ENCODE measurements at regions not wholly inside any gene's neighbourhood (a gene's known extent, or its start where the extent isn't known, plus 50 kb on each side); places are given as distances from the start of the nearest gene placed in this dataset.

DNA sequence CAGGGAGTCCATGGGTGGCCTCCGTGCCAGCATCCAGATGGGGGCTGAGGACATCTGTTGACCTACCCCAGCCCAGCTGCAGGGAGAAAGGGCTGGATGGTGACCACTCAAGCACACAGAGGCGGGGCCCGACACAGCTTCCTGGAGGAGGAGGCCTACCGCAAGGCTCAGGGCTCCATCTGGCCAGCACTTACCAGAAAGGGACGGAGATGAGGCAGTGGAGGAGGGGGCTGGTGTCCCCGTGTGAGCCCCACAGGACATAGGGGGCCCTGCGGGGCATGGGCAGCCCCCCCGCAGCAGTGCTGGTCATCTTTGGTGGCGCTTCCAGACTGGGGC is 147.5 kb upstream of the CIBAR2 start:
- ATAC-seq (no peak), DNase-seq (no peak)
- intact Hi-C loops (cut with micrococcal nuclease): no loop called here

GRCh38 chr16:85261204-85261603 is 148.9 kb upstream of the CIBAR2 start:
- ATAC-seq (no peak), DNase-seq (no peak)
- intact Hi-C loops (cut with micrococcal nuclease): no loop called here

DNA sequence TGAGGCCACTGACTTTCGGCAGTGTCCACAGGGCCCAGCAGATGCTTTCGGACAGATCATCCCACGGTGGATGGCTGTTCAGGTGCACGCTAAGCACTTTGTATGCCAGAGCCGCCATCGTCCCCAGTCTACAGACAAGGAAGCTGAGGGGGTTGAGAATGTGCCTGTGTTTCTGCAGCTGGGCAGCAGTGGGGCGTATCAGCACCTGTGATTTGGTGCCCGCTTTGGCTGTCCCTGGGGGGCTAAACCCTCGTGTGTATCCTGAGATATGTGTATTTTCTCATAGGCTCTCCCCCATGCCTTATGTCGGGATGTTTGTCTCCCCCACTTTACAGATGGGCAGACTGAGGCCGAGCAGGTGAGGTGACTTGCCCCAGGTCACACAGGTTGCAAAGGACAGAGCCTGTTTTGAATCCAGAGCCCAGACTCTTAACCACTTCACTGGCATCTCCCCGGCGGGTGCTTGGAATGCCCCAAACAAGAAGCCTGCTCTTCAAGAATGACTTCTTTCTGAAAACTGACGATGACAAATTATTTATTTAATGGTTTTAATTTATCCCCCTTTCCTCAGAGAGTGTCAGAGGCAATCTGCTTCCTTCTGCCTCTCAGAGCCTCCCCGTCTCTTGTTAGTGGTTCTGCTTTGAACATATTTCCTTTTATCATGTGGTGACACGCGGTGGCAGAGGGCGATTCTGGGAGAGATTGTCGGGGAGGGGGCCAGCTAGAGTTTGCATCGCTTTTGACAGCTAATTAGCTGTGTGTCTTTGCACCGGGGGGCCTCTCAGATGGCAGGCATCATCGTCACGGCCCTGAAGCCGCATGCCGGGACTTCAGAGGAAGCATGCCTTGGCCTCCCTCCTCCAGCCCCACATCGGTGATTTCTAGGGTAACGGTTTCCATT is 149.6 kb upstream of the CIBAR2 start:
- DNase-seq: no peak
- intact Hi-C loops (cut with micrococcal nuclease): no loop called here
- ATAC-seq: no peak

GRCh38 chr16:85262558-85263238 is 150.4 kb upstream of the CIBAR2 start:
- no peak for ATAC-seq
- no peak for DNase-seq
- intact Hi-C loops (cut with micrococcal nuclease): no loop called here

- intact Hi-C loops (cut with micrococcal nuclease): no loop called here
- ATAC-seq (no peak), DNase-seq (no peak)
These were observed 150.9 kb upstream of the CIBAR2 start for GRCh38 chr16:85263239-85263585.

DNA sequence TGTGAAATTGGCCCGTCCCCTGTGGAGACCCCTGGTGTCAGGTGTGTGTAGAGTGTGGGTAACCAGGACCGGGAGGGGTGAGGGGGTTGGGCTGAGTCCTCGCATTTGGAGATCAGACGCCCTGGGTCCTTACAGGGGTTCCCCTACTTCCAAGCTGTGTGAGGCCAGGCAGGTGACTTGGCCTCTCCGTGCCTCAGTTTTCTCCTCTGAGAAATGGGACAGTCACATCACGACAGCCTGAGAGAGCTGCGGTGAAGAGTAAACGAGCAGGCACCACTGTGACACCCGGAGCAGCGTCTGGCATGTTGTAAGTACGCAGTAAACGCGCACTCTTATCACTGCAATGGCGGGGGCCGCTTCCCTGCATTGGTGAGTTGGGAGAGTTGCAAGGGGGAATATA is 152.5 kb upstream of the CIBAR2 start:
- DNase-seq: no peak
- ATAC-seq: no peak
- intact Hi-C loops (cut with micrococcal nuclease): no loop called here

- DNase-seq: no peak
- intact Hi-C loops (cut with micrococcal nuclease): no loop called here
- ATAC-seq: no peak
These were observed 153.0 kb upstream of the CIBAR2 start for GRCh38 chr16:85265161-85265784.

DNA sequence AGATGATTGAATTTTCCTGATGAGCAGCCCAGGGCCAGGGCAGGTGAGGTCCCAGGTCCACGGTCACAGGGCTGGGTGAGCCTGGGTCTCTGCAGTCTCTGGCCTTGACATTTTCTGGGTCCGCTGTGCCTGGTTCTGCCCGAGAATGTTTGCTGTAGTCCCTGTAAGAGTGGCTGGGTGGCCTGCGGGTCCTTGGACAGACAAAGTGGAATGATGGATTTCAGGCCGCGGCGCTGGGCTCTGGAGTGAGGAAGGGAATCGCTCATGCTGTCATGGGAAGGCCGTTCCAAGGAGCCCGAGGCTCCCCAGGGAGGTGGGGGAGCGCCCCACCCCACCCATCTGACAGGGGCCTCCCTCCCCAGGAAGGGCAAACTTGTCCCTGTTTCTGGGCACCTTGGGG is 153.5 kb upstream of the CIBAR2 start:
- intact Hi-C loops (cut with micrococcal nuclease): no loop called here
- ATAC-seq (no peak), DNase-seq (no peak)

- ATAC-seq (no peak), DNase-seq (no peak)
- intact Hi-C loops (cut with micrococcal nuclease): no loop called here
These were observed 154.6 kb upstream of the CIBAR2 start for GRCh38 chr16:85266857-85267256.

- no peak for ATAC-seq
- intact Hi-C loops (cut with micrococcal nuclease): no loop called here
- no peak for DNase-seq
These were observed 155.2 kb upstream of the CIBAR2 start for GRCh38 chr16:85267414-85267945.

GRCh38 chr16:85269165-85269564 is 156.9 kb upstream of the CIBAR2 start:
- no peak for DNase-seq
- intact Hi-C loops (cut with micrococcal nuclease): no loop called here
- no peak for ATAC-seq

DNA sequence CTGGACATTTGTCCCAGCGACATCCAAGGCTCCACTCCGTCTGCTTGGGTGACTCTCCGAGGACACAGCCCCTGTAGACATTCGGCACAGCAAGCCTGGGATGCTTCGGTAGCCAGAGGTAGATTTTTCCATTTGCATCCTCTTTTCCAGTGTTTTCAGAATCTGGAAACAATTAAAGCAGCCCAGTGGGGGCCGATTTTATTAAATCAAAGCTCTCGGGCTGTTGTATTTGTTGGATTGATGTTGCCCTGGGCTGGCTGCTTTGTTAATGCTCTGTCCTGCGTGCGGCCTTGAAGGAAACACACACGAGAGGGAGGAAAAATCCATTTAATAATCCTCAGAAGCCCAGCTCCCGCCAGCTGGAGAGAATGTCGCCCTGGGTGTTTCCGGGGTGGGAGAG is 158.1 kb upstream of the CIBAR2 start:
- ATAC-seq (no peak), DNase-seq (no peak)
- intact Hi-C loops (cut with micrococcal nuclease): no loop called here

- intact Hi-C loops (cut with micrococcal nuclease): no loop called here
- DNase-seq: no peak
- ATAC-seq: no peak
These were observed 158.9 kb upstream of the CIBAR2 start for GRCh38 chr16:85271198-85271597.

DNA sequence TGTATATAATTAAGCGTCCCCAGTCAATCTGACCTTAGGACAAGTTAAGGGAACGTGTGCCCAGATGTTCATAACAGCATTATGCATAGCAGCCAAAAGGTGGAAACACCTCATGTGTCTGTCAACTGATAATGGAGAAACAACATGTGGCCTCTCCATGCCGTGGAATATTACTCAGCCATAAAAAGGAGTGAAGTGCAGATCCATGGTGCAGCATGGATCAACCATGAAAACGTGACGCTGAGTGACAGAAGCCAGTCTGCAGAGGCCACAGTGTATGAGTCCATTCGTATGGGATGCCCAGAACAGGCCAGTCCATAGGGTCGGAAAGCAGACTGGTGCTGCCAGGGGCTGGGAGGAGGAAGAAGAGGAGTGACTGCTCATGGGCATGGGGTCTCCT is 161.0 kb upstream of the CIBAR2 start:
- no peak for DNase-seq
- no peak for ATAC-seq
- intact Hi-C loops (cut with micrococcal nuclease): no loop called here

DNA sequence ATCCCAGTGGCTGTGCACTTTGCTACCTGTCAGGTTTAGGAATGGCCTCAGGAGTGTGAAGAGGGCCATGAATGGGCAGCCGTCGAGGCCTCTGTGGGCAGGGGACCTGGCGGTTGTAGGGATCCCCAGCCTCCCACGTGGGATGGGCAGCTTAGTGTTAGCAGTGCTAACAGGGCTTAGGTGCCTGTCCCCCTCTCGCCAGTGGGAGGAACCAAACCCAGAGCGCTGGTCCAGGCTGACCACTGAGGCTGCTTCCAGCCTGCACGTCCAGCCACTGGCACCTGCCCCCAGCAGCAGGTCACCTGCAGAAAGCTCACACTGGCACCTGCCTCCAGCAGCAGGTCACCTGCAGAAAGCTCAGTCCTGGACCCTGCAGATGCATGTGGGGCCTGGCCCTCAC is 162.2 kb upstream of the CIBAR2 start:
- DNase-seq: no peak
- ATAC-seq: no peak
- intact Hi-C loops (cut with micrococcal nuclease): no loop called here

DNA sequence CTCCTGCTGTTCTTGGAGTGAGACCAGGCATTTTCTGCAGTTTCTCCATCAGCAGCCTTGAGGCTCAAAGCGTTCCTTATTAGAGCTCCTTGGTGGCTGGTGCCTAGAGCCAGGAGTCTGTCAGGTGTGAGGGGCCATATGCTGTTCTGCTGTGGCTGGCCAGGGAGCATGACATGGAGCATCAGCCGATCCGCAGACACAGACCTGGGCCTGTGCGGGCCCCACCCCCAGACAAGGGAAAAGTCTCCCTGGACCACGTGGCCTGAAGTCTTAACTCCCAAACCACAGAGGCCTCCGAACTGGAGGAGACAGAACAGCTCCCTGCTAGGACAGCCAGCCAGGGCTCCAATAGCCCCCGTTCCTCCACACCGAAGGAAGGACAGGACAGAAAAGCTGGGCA is 162.7 kb upstream of the CIBAR2 start:
- DNase-seq (no peak), ATAC-seq (no peak)
- intact Hi-C loops (cut with micrococcal nuclease): no loop called here

GRCh38 chr16:85275533-85276249 is 163.4 kb upstream of the CIBAR2 start:
- ATAC-seq (peak; percentile 77), DNase-seq (peak; percentile 83)
- intact Hi-C loops (cut with micrococcal nuclease): no loop called here

DNA sequence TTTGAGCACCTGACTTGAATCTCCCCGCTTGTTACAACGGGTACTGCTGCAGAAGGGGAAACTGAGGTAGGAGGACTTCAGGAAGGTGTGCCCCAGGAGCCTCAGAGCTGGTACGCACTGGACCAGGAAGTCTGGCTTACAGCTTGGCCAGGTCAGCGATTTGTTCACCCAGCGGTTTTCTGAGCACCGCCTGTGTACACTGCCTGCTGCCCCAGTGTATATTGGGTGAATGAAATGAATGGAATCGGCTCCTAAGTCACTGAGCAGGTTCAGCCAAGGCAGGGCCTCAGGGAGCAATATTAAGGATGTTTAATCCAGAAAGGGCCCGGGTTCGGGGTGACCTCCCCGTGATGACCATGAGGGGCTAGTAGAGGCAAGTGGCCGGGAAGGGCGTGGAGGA is 164.0 kb upstream of the CIBAR2 start:
- no peak for DNase-seq
- intact Hi-C loops (cut with micrococcal nuclease): no loop called here
- no peak for ATAC-seq

DNA sequence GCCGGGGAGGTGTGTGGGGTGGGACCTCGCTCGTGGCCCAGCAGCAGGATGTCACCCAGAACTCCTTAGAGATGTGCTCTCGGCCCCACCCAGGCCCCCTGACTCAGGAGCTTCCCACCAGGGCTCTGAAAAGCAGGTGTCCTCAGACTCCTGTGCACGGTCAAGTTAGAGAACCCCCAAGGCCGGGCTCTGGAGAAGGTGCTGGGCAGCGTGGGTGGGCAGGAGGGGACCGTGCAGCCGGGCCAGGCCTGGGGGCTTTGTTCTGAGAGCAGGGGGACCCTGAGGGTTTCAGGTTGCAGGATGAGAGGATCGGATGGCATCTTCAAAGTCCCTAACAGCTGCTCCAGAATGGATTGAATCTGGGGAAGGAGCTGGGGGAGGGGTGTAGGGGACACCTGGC is 164.4 kb upstream of the CIBAR2 start:
- intact Hi-C loops (cut with micrococcal nuclease): no loop called here
- DNase-seq (no peak), ATAC-seq (no peak)

DNA sequence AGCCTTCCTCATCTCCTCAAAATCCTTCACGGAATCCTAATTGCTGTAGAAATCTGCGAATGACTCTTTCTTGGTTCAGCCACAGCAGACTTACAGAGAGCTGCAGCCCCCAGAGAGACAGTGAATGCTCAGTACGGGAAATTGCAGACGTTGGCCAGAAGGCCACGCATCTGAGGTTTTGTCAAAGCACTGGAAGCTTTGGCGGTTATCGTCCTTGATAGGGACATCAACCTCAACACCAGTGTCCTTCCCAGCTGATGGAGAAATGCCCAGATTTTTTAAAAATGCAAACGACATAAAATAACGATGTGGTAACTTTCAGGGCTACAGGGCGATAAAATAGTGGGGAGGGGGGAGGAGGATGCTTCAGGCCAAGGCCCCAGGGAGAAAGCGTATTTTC is 166.6 kb upstream of the CIBAR2 start:
- no peak for DNase-seq
- intact Hi-C loops (cut with micrococcal nuclease): no loop called here

More for the DNA sequence above, 166.6 kb upstream of the CIBAR2 start:
- ATAC-seq: no peak

Measured in left ventricle myocardium superior (tissue), 1 donor.